ENCODE measurements at regions not wholly inside any gene's neighbourhood (a gene's known extent, or its start where the extent isn't known, plus 50 kb on each side); places are given as distances from the start of the nearest gene placed in this dataset.

DNA sequence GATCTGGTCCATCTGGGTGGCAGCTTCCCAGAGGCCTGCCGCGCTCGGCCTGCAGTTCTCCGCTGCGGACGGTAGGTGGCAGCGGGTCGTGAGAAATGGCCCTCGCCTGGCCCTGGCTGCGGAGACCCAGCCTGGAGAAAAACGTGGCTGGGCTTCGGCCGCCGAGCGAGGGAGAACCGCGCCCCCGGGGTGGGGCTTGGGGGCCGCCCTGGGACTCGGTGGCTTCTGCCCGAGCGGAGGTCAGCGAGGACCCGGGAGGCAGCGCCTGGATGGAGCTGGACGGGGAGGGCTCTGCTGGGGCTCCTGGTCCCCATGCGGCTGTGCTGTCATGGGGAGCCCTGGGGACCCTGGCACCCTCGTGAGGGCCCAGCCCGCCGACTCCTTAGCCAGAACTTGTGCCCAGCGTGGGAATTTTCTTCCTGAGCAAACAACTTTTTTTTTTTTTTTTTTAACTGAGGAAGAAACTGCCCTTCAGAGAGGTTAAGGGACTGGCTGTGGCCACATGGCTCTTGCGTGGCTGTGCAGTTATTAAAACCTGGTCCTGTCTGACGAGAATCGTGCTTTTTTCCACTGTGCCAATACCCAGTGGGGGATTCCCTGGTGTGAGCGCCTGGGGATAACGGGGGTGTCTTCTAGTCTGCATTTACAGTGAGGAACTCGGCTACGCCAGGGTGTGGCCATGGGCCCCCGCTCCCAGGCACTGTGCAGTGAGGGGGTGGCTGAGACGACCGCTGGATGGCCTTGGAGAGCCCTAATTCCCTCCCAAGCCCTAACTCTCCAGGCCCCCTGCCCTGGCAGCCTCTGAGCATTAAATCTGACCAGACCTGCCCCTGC is 535.6 kb downstream of the INSC start (continued):
- TF ChIP-seq, protein P1, sequence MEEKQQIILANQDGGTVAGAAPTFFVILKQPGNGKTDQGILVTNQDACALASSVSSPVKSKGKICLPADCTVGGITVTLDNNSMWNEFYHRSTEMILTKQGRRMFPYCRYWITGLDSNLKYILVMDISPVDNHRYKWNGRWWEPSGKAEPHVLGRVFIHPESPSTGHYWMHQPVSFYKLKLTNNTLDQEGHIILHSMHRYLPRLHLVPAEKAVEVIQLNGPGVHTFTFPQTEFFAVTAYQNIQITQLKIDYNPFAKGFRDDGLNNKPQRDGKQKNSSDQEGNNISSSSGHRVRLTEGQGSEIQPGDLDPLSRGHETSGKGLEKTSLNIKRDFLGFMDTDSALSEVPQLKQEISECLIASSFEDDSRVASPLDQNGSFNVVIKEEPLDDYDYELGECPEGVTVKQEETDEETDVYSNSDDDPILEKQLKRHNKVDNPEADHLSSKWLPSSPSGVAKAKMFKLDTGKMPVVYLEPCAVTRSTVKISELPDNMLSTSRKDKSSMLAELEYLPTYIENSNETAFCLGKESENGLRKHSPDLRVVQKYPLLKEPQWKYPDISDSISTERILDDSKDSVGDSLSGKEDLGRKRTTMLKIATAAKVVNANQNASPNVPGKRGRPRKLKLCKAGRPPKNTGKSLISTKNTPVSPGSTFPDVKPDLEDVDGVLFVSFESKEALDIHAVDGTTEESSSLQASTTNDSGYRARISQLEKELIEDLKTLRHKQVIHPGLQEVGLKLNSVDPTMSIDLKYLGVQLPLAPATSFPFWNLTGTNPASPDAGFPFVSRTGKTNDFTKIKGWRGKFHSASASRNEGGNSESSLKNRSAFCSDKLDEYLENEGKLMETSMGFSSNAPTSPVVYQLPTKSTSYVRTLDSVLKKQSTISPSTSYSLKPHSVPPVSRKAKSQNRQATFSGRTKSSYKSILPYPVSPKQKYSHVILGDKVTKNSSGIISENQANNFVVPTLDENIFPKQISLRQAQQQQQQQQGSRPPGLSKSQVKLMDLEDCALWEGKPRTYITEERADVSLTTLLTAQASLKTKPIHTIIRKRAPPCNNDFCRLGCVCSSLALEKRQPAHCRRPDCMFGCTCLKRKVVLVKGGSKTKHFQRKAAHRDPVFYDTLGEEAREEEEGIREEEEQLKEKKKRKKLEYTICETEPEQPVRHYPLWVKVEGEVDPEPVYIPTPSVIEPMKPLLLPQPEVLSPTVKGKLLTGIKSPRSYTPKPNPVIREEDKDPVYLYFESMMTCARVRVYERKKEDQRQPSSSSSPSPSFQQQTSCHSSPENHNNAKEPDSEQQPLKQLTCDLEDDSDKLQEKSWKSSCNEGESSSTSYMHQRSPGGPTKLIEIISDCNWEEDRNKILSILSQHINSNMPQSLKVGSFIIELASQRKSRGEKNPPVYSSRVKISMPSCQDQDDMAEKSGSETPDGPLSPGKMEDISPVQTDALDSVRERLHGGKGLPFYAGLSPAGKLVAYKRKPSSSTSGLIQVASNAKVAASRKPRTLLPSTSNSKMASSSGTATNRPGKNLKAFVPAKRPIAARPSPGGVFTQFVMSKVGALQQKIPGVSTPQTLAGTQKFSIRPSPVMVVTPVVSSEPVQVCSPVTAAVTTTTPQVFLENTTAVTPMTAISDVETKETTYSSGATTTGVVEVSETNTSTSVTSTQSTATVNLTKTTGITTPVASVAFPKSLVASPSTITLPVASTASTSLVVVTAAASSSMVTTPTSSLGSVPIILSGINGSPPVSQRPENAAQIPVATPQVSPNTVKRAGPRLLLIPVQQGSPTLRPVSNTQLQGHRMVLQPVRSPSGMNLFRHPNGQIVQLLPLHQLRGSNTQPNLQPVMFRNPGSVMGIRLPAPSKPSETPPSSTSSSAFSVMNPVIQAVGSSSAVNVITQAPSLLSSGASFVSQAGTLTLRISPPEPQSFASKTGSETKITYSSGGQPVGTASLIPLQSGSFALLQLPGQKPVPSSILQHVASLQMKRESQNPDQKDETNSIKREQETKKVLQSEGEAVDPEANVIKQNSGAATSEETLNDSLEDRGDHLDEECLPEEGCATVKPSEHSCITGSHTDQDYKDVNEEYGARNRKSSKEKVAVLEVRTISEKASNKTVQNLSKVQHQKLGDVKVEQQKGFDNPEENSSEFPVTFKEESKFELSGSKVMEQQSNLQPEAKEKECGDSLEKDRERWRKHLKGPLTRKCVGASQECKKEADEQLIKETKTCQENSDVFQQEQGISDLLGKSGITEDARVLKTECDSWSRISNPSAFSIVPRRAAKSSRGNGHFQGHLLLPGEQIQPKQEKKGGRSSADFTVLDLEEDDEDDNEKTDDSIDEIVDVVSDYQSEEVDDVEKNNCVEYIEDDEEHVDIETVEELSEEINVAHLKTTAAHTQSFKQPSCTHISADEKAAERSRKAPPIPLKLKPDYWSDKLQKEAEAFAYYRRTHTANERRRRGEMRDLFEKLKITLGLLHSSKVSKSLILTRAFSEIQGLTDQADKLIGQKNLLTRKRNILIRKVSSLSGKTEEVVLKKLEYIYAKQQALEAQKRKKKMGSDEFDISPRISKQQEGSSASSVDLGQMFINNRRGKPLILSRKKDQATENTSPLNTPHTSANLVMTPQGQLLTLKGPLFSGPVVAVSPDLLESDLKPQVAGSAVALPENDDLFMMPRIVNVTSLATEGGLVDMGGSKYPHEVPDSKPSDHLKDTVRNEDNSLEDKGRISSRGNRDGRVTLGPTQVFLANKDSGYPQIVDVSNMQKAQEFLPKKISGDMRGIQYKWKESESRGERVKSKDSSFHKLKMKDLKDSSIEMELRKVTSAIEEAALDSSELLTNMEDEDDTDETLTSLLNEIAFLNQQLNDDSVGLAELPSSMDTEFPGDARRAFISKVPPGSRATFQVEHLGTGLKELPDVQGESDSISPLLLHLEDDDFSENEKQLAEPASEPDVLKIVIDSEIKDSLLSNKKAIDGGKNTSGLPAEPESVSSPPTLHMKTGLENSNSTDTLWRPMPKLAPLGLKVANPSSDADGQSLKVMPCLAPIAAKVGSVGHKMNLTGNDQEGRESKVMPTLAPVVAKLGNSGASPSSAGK (IDR thresholded peaks at IDR 0.05): peak; percentile 23; the same call in 1 of the 2 replicates
- TF ChIP-seq, protein P2, sequence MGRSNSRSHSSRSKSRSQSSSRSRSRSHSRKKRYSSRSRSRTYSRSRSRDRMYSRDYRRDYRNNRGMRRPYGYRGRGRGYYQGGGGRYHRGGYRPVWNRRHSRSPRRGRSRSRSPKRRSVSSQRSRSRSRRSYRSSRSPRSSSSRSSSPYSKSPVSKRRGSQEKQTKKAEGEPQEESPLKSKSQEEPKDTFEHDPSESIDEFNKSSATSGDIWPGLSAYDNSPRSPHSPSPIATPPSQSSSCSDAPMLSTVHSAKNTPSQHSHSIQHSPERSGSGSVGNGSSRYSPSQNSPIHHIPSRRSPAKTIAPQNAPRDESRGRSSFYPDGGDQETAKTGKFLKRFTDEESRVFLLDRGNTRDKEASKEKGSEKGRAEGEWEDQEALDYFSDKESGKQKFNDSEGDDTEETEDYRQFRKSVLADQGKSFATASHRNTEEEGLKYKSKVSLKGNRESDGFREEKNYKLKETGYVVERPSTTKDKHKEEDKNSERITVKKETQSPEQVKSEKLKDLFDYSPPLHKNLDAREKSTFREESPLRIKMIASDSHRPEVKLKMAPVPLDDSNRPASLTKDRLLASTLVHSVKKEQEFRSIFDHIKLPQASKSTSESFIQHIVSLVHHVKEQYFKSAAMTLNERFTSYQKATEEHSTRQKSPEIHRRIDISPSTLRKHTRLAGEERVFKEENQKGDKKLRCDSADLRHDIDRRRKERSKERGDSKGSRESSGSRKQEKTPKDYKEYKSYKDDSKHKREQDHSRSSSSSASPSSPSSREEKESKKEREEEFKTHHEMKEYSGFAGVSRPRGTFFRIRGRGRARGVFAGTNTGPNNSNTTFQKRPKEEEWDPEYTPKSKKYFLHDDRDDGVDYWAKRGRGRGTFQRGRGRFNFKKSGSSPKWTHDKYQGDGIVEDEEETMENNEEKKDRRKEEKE (IDR thresholded peaks at IDR 0.05; ENCODE audit: borderline replicate concordance in 1 of 2, control insufficient read depth in 1 of 2, low read depth in 2 of 2, low read length in 1 of 2): 0 out of 4 replicates have a peak, but pooled peaks of 1 of the 2 experiments have one; percentile 33
- TF ChIP-seq NBN (IDR thresholded peaks at IDR 0.05; ENCODE audit: low read depth) (no peak), STAG1 (CRISPR knock-in tag; IDR thresholded peaks at IDR 0.05; ENCODE audit: borderline replicate concordance) (peak; percentile 60; the same call in 1 of the 2 replicates), CREB1 (IDR thresholded peaks at IDR 0.05) (no peak), CREB1 (CRISPR knock-in tag; IDR thresholded peaks at IDR 0.05) (peak; percentile 17; the same call in 1 of the 2 replicates), ARID1B (IDR thresholded peaks at IDR 0.05) (peak; percentile 91), RB1 (IDR thresholded peaks at IDR 0.05; ENCODE audit: low read depth) (peak; percentile 86), MAFG (tag; conservative IDR thresholded peaks at IDR 0.05) (no peak), RCOR1 (IDR thresholded peaks at IDR 0.05; ENCODE audit: borderline replicate concordance in 1 of 2, low read depth in 2 of 2, low read length in 2 of 2) (peak in 1 of 2 experiments; percentile 73; a peak in 2 of 4 replicates)
